GM12878 (cell line): ENCODE measurements at regions not wholly inside any gene's neighbourhood (a gene's known extent, or its start where the extent isn't known, plus 50 kb on each side); places are given as distances from the start of the nearest gene placed in this dataset.

Experiments
- ATAC-seq: fragments of 200-7000 bp; cut with Tn5 transposase; 3 replicates; pipeline ENCODE4 v1.9.1; 2020; ENCODE audit warnings: mild to moderate bottlenecking, moderate library complexity
- BruUV-seq: library from RNA; stranded (reverse); fragments of 400-500 nt; replicated peaks from 2 replicates; lab custom pipeline; 2021; lab: Mats Ljungman, UMichigan
- CTCF ChIA-PET: fragments of 300-600 bp; sonication (Branson Sonifier 250); formaldehyde crosslinking; extraction: SDS; loops from one replicate; lab custom pipeline; 2021; ENCODE audit warnings: inconsistent platforms; lab: Yijun Ruan, JAX
- POLR2A ChIA-PET: fragments of 350-600 bp; formaldehyde crosslinking; extraction: SDS; loops from one replicate; lab custom pipeline; 2021; ENCODE audit warnings: inconsistent platforms; lab: Charles Lee
- RAD21 ChIA-PET: fragments of 300-600 bp; sonication (Branson Sonifier 250); formaldehyde crosslinking; loops from one replicate; lab custom pipeline; 2023; ENCODE audit warnings: antibody characterized with exemption; ENCODE audit not compliant: unreplicated experiment; lab: Charles Lee
- SMC1A ChIA-PET: fragments of 300-600 bp; sonication (Branson Sonifier 250); formaldehyde crosslinking; loops from one replicate; lab custom pipeline; 2023; ENCODE audit not compliant: unreplicated experiment, uncharacterized antibody; lab: Charles Lee
- DNase-seq: peaks from one replicate; pipeline ENCODE4 v3.0.0-alpha.2; 2011; ENCODE audit warnings: low read depth, low spot score
- FAIRE-seq: peaks from 3 replicates; lab custom pipeline; 2011; peaks lifted over from hg19 to GRCh38; lab: Jason Lieb, UNC
- H2AFZ ChIP-seq: 2 replicates; pipeline ENCODE4 v1.6.0; 2011; ENCODE audit warnings: low read depth, low read length, control low read depth; ENCODE audit not compliant: control insufficient read depth
- H3K27ac ChIP-seq: 2 replicates; pipeline ENCODE4 v1.5.1; 2011; ENCODE audit warnings: control low read depth; ENCODE audit not compliant: control insufficient read depth, insufficient read depth
- H3K27me3 ChIP-seq, 2 experiments: replicated peaks in 1 of 2; 2 replicates each; pipeline versions ENCODE4 v1.6.0 to v1.6.1; 2011; ENCODE audit warnings: low read length in 1 of 2; ENCODE audit not compliant: control insufficient read depth in 2 of 2, insufficient read depth in 2 of 2
- H3K36me3 ChIP-seq, 2 experiments: 2 replicates each; pipeline ENCODE4 v1.5.1; 2011; ENCODE audit warnings: low read length in 1 of 2; ENCODE audit not compliant: control insufficient read depth in 2 of 2, insufficient read depth in 2 of 2
- H3K4me1 ChIP-seq: 2 replicates; pipeline ENCODE4 v1.6.1; 2011; ENCODE audit warnings: mild to moderate bottlenecking, low read length, moderate library complexity, mixed read lengths; ENCODE audit not compliant: control insufficient read depth, insufficient read depth
- H3K4me2 ChIP-seq: 2 replicates; pipeline ENCODE4 v1.6.0; 2011; ENCODE audit warnings: control low read depth; ENCODE audit not compliant: control insufficient read depth, insufficient read depth
- H3K4me3 ChIP-seq: fragments of 200-600 bp; sonication (generic); 2 replicates; pipeline ENCODE4 v1.5.1; 2016
- H3K79me2 ChIP-seq: 2 replicates; pipeline ENCODE4 v1.6.0; 2011; ENCODE audit warnings: low read length; ENCODE audit not compliant: control insufficient read depth, insufficient read depth
- H3K9ac ChIP-seq: 2 replicates; pipeline ENCODE4 v1.8.0; 2011; ENCODE audit warnings: low read length, control low read depth, mixed read lengths; ENCODE audit not compliant: control insufficient read depth, insufficient read depth
- H3K9me3 ChIP-seq: replicated peaks from 3 replicates; pipeline ENCODE4 v1.5.1; 2011; ENCODE audit warnings: mild to moderate bottlenecking, low read length; ENCODE audit not compliant: control insufficient read depth, insufficient read depth
- H4K20me1 ChIP-seq: 2 replicates; pipeline ENCODE4 v1.6.0; 2011; ENCODE audit not compliant: control insufficient read depth, insufficient read depth
- ATF7 ChIP-seq: fragments of 450-650 bp; IDR thresholded peaks from 2 replicates; pipeline ENCODE4 v1.6.1; 2016; ENCODE audit warnings: low read depth, mild to moderate bottlenecking
- CHD2 ChIP-seq: IDR thresholded peaks from 2 replicates; pipeline ENCODE4 v1.6.1; 2011; ENCODE audit warnings: low read depth, low read length, improper control_type of control experiment, borderline replicate concordance
- CHD4 ChIP-seq: fragments of 200-600 bp; sonication (generic); IDR thresholded peaks from 2 replicates; pipeline ENCODE4 v1.6.1; 2016; ENCODE audit warnings: mild to moderate bottlenecking
- E2F8 ChIP-seq: fragments of 450-650 bp; IDR thresholded peaks from 2 replicates; pipeline ENCODE4 v1.6.1; 2018; ENCODE audit warnings: mild to moderate bottlenecking, low read depth, moderate library complexity; ENCODE audit not compliant: partially characterized antibody
- IRF3 ChIP-seq: fragments of 450-650 bp; IDR thresholded peaks from 2 replicates; pipeline ENCODE4 v1.6.1; 2014; ENCODE audit warnings: mild to moderate bottlenecking
- IRF5 ChIP-seq: fragments of 450-650 bp; IDR thresholded peaks from 2 replicates; pipeline ENCODE4 v1.6.1; 2017; ENCODE audit warnings: borderline replicate concordance
- JUNB ChIP-seq: IDR thresholded peaks from 2 replicates; pipeline ENCODE4 v1.6.1; 2016; ENCODE audit warnings: antibody characterized with exemption, mild to moderate bottlenecking
- RAD51 ChIP-seq: fragments of 450-650 bp; IDR thresholded peaks from 2 replicates; pipeline ENCODE4 v1.6.1; 2016; ENCODE audit warnings: moderate library complexity, mild to moderate bottlenecking, inconsistent platforms
- RBBP5 ChIP-seq: fragments of 200-600 bp; sonication (generic); conservative IDR thresholded peaks from 2 replicates; pipeline ENCODE4 v1.6.1; 2016
- RELB ChIP-seq: fragments of 450-650 bp; IDR thresholded peaks from 2 replicates; pipeline ENCODE4 v1.6.1; 2017; ENCODE audit warnings: low read depth, mild to moderate bottlenecking, moderate library complexity
- RUNX3 ChIP-seq: IDR thresholded peaks from 2 replicates; pipeline ENCODE4 v1.6.1; 2012; ENCODE audit warnings: low read length, inconsistent platforms
- SPI1 ChIP-seq: IDR thresholded peaks from 2 replicates; pipeline ENCODE4 v1.6.1; 2011; ENCODE audit warnings: low read depth, mild to moderate bottlenecking, low read length, moderate library complexity, borderline replicate concordance; ENCODE audit not compliant: insufficient read depth
- YY1 ChIP-seq: IDR thresholded peaks from 2 replicates; pipeline ENCODE4 v1.6.1; 2011; ENCODE audit warnings: low read depth, mild to moderate bottlenecking, low read length
- ZBTB33 ChIP-seq: fragments of 450-650 bp; IDR thresholded peaks from 2 replicates; pipeline ENCODE4 v1.6.1; 2017; ENCODE audit warnings: mild to moderate bottlenecking
- ZZZ3 ChIP-seq: IDR thresholded peaks from 2 replicates; pipeline ENCODE4 v1.6.1; 2011; ENCODE audit warnings: low read depth; ENCODE audit not compliant: control insufficient read depth, insufficient read length
- WGBS: methylation state at CpG from one replicate; pipeline ENCODE4 v1.1.6; 2016; ENCODE audit warnings: low lambda C conversion rate; ENCODE audit not compliant: insufficient replicate concordance, insufficient coverage; ENCODE audit errors: missing lambda C conversion rate; 5-methylcytosine and 5-hydroxymethylcytosine counted together
- in situ Hi-C: fragments of 300-500 bp; cut with MboI; formaldehyde crosslinking; loops from 9 replicates; pipeline ENCODE4 v1.14.3; 2018; ENCODE audit warnings: mixed read lengths
- intact Hi-C: fragments of 100-400 bp; cut with micrococcal nuclease; formaldehyde crosslinking; loops from one replicate; pipeline ENCODE4 v1.14.2; 2022; ENCODE audit not compliant: unreplicated experiment

- Histone ChIP-seq H3K4me2 (no peak overlapping the region), H3K9me3 (no peaks in the 10 kb centered on the region), H3K79me2 (no peaks in the 10 kb centered on the region), H3K36me3 (no peaks in the 10 kb centered on the region), H4K20me1 (no peaks in the 10 kb centered on the region), H3K27ac (no peak overlapping the region), H2AFZ (no peak overlapping the region), H3K4me1 (no peaks in the 10 kb centered on the region), H3K27me3 (no peaks in the 10 kb centered on the region), H3K9ac (no peak overlapping the region), H3K4me3 (no peak overlapping the region)
- ChIA-PET CTCF (interaction anchor here (0.8 kb wide), 1 partner anchor 10 kb away, joined by 3 read pairs; no protein-coding TSS in a partner anchor), POLR2A (no interaction called here), SMC1A (no interaction called here), RAD21 (no interaction called here)
- in situ Hi-C loops, result no loop called here
- BruUV-seq, result no TSS peak
- ATAC-seq, result no peak
- FAIRE-seq, result no peak
- 25% methylated on average over 2 of the region's 2 CpGs for WGBS
- intact Hi-C loops, result loop anchor here (10.0 kb wide), 1 partner anchor 531 kb away; no protein-coding TSS in a partner anchor
- DNase-seq, result no peak
- TF ChIP-seq CHD4 (no peak), YY1 (no peak), SPI1 (no peak), CHD2 (no peak), JUNB (no peak), ZZZ3 (no peak), IRF5 (no peak), RUNX3 (no peak), RAD51 (no peak), RBBP5 (no peak), ATF7 (no peak), ZBTB33 (no peak), IRF3 (no peak), E2F8 (no peak), RELB (no peak)
Observed at GRCh38 chr4:31575504-31575903, 855.3 kb downstream of the PCDH7 start.
